ENCODE measurements at regions not wholly inside any gene's neighbourhood (a gene's known extent, or its start where the extent isn't known, plus 50 kb on each side); places are given as distances from the start of the nearest gene placed in this dataset.

- TF ChIP-seq CTCF (IDR thresholded peaks at IDR 0.05; ENCODE audit: extremely low read depth in 1 of 2, insufficient read depth in 1 of 2, low read depth in 1 of 2, low read length in 2 of 2) (no peak), POLR2A (IDR thresholded peaks at IDR 0.05; ENCODE audit: low read depth, low read length) (no peak), EZH2 (IDR thresholded peaks at IDR 0.05; ENCODE audit: borderline replicate concordance, low read depth, low read length, severe bottlenecking) (no peak), POLR2AphosphoS5 (IDR thresholded peaks at IDR 0.05; ENCODE audit: insufficient read depth, low read depth, low read length) (no peak), MAX (IDR thresholded peaks at IDR 0.05; ENCODE audit: insufficient read depth, insufficient read length) (no peak), FOS (IDR thresholded peaks at IDR 0.05; ENCODE audit: borderline replicate concordance, insufficient read depth, low read length) (no peak)
Measured at GRCh38 chr13:78065141-78065540, 146.5 kb upstream of the EDNRB start.
